PC-3 (cell line): ENCODE measurements at regions not wholly inside any gene's neighbourhood (a gene's known extent, or its start where the extent isn't known, plus 50 kb on each side); places are given as distances from the start of the nearest gene placed in this dataset.

Source experiments
- CTCF ChIP-seq: fragments of 300-600 bp; sonication (generic); conservative IDR thresholded peaks from 2 replicates; pipeline ENCODE4 v1.5.1; 2017; ENCODE audit warnings: antibody characterized with exemption, low read depth, mild to moderate bottlenecking, low read length
- EZH2 ChIP-seq: fragments of 300-600 bp; sonication (generic); IDR thresholded peaks from one replicate; pipeline ENCODE4 v1.6.1; 2017; ENCODE audit warnings: antibody characterized with exemption, mild to moderate bottlenecking, low read length; ENCODE audit not compliant: unreplicated experiment

- no peak for TF ChIP-seq CTCF
- no peak for TF ChIP-seq EZH2
Measured at GRCh38 chr5:18117968-18118367, 483.7 kb downstream of the TAF11L14 start.
